Esophagus muscularis mucosa (tissue), 4 donors: ENCODE measurements at regions not wholly inside any gene's neighbourhood (a gene's known extent, or its start where the extent isn't known, plus 50 kb on each side); places are given as distances from the start of the nearest gene placed in this dataset.

Source experiments
- EP300 ChIP-seq: sonication (generic); formaldehyde crosslinking; IDR thresholded peaks from one replicate; pipeline ENCODE4 v1.6.1; 2017; ENCODE audit warnings: antibody characterized with exemption
- POLR2A ChIP-seq: fragments of 450-650 bp; IDR thresholded peaks from one replicate; pipeline ENCODE4 v1.6.1; 2017; ENCODE audit warnings: antibody characterized with exemption, moderate library complexity, mild to moderate bottlenecking, low read depth
- POLR2AphosphoS5 ChIP-seq, 2 donors: sonication (generic); formaldehyde crosslinking; IDR thresholded peaks; one replicate each; pipeline ENCODE4 v1.6.1; 2017; ENCODE audit warnings: antibody characterized with exemption in 2 of 2
- TF ChIP-seq, protein P1 (sequence below), 3 experiments: fragments of 200-600 bp in 2 of 3; fragments of 450-650 bp in 1 of 3; sonication (generic) in 2 of 3; IDR thresholded peaks; one replicate each; pipeline ENCODE4 v1.5.1; 2017 to 2019; ENCODE audit warnings: antibody characterized with exemption in 3 of 3, mild to moderate bottlenecking in 2 of 3, moderate library complexity in 1 of 3

DNA sequence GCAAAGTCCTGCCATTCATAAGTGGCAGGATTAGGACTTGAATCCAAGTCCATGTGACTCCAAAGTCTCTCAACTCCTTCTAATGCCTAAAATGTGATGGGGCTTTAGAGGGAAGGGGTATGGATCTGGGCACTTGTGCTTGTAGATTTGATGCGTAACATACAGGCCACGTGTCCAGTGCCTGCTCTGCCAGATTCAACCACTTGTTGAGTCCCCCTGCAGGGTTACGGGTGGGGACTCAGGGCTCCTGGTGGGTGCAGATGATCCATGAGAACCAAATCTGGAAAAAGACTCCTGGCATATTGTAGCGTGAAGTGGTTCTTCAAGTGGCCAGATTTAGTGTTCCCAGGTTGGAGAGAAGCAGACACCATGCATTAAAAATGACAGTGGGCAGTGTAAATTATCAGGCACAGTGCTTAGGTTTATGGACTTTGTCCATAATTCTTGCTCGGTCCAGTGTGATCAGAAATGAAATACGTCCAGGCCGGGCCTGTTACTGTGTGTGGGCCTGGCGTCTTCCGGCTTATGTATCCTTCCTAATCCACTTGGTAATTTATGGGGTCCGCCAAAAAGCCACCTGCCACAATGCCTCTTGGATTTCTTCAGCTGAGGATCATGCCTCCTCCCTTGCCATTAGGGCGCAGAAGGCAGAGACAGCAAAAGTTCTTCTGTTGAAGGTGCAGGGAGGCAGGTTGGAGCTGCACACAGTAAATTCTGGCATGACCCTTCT is 51.2 kb upstream of the LRP8 start:
- TF ChIP-seq, protein P1, sequence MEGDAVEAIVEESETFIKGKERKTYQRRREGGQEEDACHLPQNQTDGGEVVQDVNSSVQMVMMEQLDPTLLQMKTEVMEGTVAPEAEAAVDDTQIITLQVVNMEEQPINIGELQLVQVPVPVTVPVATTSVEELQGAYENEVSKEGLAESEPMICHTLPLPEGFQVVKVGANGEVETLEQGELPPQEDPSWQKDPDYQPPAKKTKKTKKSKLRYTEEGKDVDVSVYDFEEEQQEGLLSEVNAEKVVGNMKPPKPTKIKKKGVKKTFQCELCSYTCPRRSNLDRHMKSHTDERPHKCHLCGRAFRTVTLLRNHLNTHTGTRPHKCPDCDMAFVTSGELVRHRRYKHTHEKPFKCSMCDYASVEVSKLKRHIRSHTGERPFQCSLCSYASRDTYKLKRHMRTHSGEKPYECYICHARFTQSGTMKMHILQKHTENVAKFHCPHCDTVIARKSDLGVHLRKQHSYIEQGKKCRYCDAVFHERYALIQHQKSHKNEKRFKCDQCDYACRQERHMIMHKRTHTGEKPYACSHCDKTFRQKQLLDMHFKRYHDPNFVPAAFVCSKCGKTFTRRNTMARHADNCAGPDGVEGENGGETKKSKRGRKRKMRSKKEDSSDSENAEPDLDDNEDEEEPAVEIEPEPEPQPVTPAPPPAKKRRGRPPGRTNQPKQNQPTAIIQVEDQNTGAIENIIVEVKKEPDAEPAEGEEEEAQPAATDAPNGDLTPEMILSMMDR (IDR thresholded peaks at IDR 0.05), result no peak
- TF ChIP-seq POLR2A, result no peak
- TF ChIP-seq EP300, result no peak
- no peak for TF ChIP-seq POLR2AphosphoS5 (IDR thresholded peaks at IDR 0.05)
